Suprapubic skin (tissue), 4 donors: ENCODE measurements at regions not wholly inside any gene's neighbourhood (a gene's known extent, or its start where the extent isn't known, plus 50 kb on each side); places are given as distances from the start of the nearest gene placed in this dataset.

Experiments
- DNase-seq, 2 donors: peaks; one replicate each; pipeline ENCODE4 v3.0.0-alpha.2; 2019; ENCODE audit warnings: low spot score in 2 of 2
- H3K27ac ChIP-seq: fragments of 200-600 bp; sonication (generic); one replicate; pipeline ENCODE4 v1.5.1; 2019
- H3K27me3 ChIP-seq: fragments of 200-600 bp; sonication (generic); one replicate; pipeline ENCODE4 v1.5.1; 2019
- H3K36me3 ChIP-seq: fragments of 200-600 bp; sonication (generic); one replicate; pipeline ENCODE4 v1.5.1; 2019
- H3K4me1 ChIP-seq: fragments of 200-600 bp; sonication (generic); one replicate; pipeline ENCODE4 v1.5.1; 2019
- H3K4me3 ChIP-seq: fragments of 200-600 bp; sonication (generic); one replicate; pipeline ENCODE4 v1.5.1; 2019; ENCODE audit warnings: mild to moderate bottlenecking
- H3K9me3 ChIP-seq: fragments of 200-600 bp; sonication (generic); one replicate; pipeline ENCODE4 v1.5.1; 2019
- CTCF ChIP-seq, 2 donors: fragments of 200-600 bp in 1 of 2; fragments of 450-650 bp in 1 of 2; sonication (generic) in 1 of 2; IDR thresholded peaks; one replicate each; pipeline ENCODE4 v1.5.1; 2016 to 2019; ENCODE audit warnings: antibody characterized with exemption in 2 of 2, mild to moderate bottlenecking in 1 of 2, moderate library complexity in 1 of 2
- EP300 ChIP-seq: sonication (generic); formaldehyde crosslinking; IDR thresholded peaks from one replicate; pipeline ENCODE4 v1.6.1; 2017; ENCODE audit warnings: antibody characterized with exemption
- POLR2A ChIP-seq, 2 donors: fragments of 450-650 bp; IDR thresholded peaks; one replicate each; pipeline ENCODE4 v1.6.1; 2017; ENCODE audit warnings: antibody characterized with exemption in 2 of 2, mild to moderate bottlenecking in 2 of 2, moderate library complexity in 2 of 2
- POLR2AphosphoS5 ChIP-seq, 3 donors: sonication (generic); formaldehyde crosslinking; IDR thresholded peaks; one replicate each; pipeline ENCODE4 v1.6.1; 2017; ENCODE audit warnings: antibody characterized with exemption in 3 of 3
- WGBS: methylation state at CpG from one replicate; pipeline ENCODE4 v1.1.5; 2018; 5-methylcytosine and 5-hydroxymethylcytosine counted together

DNA sequence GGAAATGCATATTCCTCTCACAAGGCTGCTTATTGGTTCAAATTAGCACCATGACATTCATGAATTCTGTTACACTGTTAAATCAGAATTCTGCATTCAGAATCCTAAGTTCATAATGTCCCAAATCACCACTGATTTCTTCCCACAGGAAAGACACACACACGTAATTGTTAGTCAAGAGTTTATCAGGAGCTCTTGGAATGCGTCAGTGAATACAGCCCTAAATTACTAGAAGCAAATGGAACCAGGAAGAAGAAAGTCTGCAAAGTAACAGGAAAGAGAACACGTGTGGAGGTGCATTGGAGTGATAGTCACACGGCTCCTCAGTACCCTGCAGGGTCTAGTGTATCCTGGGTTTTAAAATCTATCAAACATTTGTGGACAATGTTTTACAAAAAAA lies 110.2 kb downstream of the ANXA2R start:
- Histone ChIP-seq H3K4me3 (no peak overlapping the region), H3K36me3 (no peaks in the 10 kb centered on the region), H3K27ac (no peak overlapping the region), H3K9me3 (no peaks in the 10 kb centered on the region), H3K4me1 (no peaks in the 10 kb centered on the region), H3K27me3 (peaks cover 3% of the 10 kb centered on the region)
- DNase-seq = no peak
- 37% methylated on average over 4 of the region's 4 CpGs for WGBS
- TF ChIP-seq POLR2AphosphoS5 (IDR thresholded peaks at IDR 0.05) (no peak), POLR2A (IDR thresholded peaks at IDR 0.05) (no peak), EP300 (no peak), CTCF (IDR thresholded peaks at IDR 0.05) (no peak)

DNA sequence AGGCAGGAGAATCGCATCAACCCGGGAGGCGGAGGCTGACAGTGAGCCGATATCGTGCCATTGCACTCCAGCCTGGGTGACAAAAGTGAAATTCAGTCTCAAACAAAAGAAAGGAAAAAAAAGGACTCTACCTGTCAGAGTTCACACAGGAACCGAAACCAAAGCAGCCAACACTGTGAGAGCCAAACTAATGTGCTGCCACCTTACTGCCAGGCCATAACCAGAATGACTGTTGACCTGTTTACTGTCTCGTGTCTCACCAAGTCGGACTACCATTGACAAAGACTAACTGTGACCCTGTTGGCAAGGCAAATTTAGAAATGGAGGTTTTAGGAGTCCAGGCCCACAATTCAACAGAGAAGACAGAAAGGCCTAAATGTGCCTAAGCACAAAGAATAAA lies 112.4 kb downstream of the ANXA2R start:
- Histone ChIP-seq H3K27me3 (peaks cover 10% of the 10 kb centered on the region), H3K36me3 (no peaks in the 10 kb centered on the region), H3K4me1 (no peaks in the 10 kb centered on the region), H3K9me3 (no peaks in the 10 kb centered on the region), H3K4me3 (no peak overlapping the region), H3K27ac (no peak overlapping the region)
- DNase-seq = no peak
- 95% methylated on average over 8 of the region's 8 CpGs for WGBS
- no peak for TF ChIP-seq POLR2A (IDR thresholded peaks at IDR 0.05)
- no peak for TF ChIP-seq POLR2AphosphoS5 (IDR thresholded peaks at IDR 0.05)
- TF ChIP-seq CTCF (IDR thresholded peaks at IDR 0.05) = no peak
- TF ChIP-seq EP300 = no peak

DNA sequence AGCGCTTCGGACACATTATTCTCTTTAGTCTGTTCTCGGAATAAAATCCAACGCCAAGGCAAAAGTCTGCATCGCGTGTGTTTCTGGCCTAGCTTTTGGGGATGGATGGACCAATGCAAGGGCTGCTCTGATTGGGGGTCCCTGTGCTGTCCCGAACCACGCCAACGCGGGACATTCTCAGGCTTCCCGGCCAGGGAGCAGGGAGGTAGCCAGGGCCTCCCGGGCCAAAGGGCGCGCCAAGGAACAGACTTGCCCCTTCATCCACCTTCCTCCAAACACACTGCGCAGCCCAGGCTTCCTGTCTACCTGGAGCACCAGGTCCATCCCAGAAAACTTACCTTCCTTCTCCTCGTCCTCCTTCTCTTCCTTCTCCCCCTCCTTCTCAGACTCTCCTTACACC lies 113.0 kb upstream of the SELENOP start:
- H3K4me3 ChIP-seq = no peak overlapping the region
- DNase-seq = no peak
- no peaks in the 10 kb centered on the region for H3K9me3 ChIP-seq
- H3K36me3 ChIP-seq = no peaks in the 10 kb centered on the region
- no peak for TF ChIP-seq POLR2A (IDR thresholded peaks at IDR 0.05)
- no peak for TF ChIP-seq CTCF (IDR thresholded peaks at IDR 0.05)
- no peak for TF ChIP-seq EP300
- TF ChIP-seq POLR2AphosphoS5 (IDR thresholded peaks at IDR 0.05) = no peak
- H3K27ac ChIP-seq = no peak overlapping the region
- WGBS = 97% methylated on average over 16 of the region's 16 CpGs
- no peaks in the 10 kb centered on the region for H3K4me1 ChIP-seq
- H3K27me3 ChIP-seq = peaks cover 10% of the 10 kb centered on the region

- no peak overlapping the region for H3K4me3 ChIP-seq
- DNase-seq = no peak
- H3K27me3 ChIP-seq = peaks cover 10% of the 10 kb centered on the region
- no peaks in the 10 kb centered on the region for H3K4me1 ChIP-seq
- H3K36me3 ChIP-seq = no peaks in the 10 kb centered on the region
- H3K27ac ChIP-seq = no peak overlapping the region
- WGBS = 89% methylated on average over 37 of the region's 37 CpGs
- TF ChIP-seq CTCF (IDR thresholded peaks at IDR 0.05) = no peak
- no peak for TF ChIP-seq POLR2A (IDR thresholded peaks at IDR 0.05)
- no peak for TF ChIP-seq EP300
- no peak for TF ChIP-seq POLR2AphosphoS5 (IDR thresholded peaks at IDR 0.05)
- no peaks in the 10 kb centered on the region for H3K9me3 ChIP-seq
These were observed 112.5 kb upstream of the SELENOP start for GRCh38 chr5:42924226-42924625.

GRCh38 chr5:42923710-42924109 lies 112.0 kb upstream of the SELENOP start:
- TF ChIP-seq EP300 (no peak), POLR2AphosphoS5 (IDR thresholded peaks at IDR 0.05) (no peak), CTCF (IDR thresholded peaks at IDR 0.05) (no peak), POLR2A (IDR thresholded peaks at IDR 0.05) (no peak)
- 95% methylated on average over 12 of the region's 14 CpGs for WGBS
- H3K4me3 ChIP-seq = no peak overlapping the region
- no peak overlapping the region for H3K27ac ChIP-seq
- H3K36me3 ChIP-seq = no peaks in the 10 kb centered on the region
- no peak for DNase-seq
- peaks cover 10% of the 10 kb centered on the region for H3K27me3 ChIP-seq
- no peaks in the 10 kb centered on the region for H3K4me1 ChIP-seq
- H3K9me3 ChIP-seq = no peaks in the 10 kb centered on the region
